ENCODE measurements at regions not wholly inside any gene's neighbourhood (a gene's known extent, or its start where the extent isn't known, plus 50 kb on each side); places are given as distances from the start of the nearest gene placed in this dataset.

- 0% methylated on average over 1 of the region's 1 CpG; no CpG with 5 or more reads in 5 of the 10 experiments for WGBS, 10 experiments
- H3K27ac ChIP-seq: no peak overlapping the region
- H3K4me1 ChIP-seq (replicated peaks in 1 of 2): no peaks in the 10 kb centered on the region
- H3K4me3 ChIP-seq: no peak overlapping the region
- no peak for ATAC-seq (replicated peaks in 6 of 8)
- in situ Hi-C loops (cut with MboI; ENCODE audit: low pct_unique_long_range_greater_than_20kb in 2 of 9, low sequenced_read_pairs in 9 of 9, unreplicated experiment in 9 of 9): no loop called here
Observed at GRCh38 chr4:124426279-124426678, 286.3 kb downstream of the ANKRD50 start.

GRCh38 chr4:124427095-124427767 is 285.3 kb downstream of the ANKRD50 start:
- ATAC-seq (replicated peaks in 6 of 8): no peak
- no peak overlapping the region for H3K27ac ChIP-seq
- in situ Hi-C loops (cut with MboI; ENCODE audit: low pct_unique_long_range_greater_than_20kb in 2 of 9, low sequenced_read_pairs in 9 of 9, unreplicated experiment in 9 of 9): no loop called here
- H3K4me1 ChIP-seq (replicated peaks in 1 of 2): no peaks in the 10 kb centered on the region
- H3K4me3 ChIP-seq: no peak overlapping the region
- WGBS, 10 experiments: 63 to 100% (median 86%) methylated on average over 1 of the region's 1 CpG; no CpG with 5 or more reads in 3 of the 10 experiments

DNA sequence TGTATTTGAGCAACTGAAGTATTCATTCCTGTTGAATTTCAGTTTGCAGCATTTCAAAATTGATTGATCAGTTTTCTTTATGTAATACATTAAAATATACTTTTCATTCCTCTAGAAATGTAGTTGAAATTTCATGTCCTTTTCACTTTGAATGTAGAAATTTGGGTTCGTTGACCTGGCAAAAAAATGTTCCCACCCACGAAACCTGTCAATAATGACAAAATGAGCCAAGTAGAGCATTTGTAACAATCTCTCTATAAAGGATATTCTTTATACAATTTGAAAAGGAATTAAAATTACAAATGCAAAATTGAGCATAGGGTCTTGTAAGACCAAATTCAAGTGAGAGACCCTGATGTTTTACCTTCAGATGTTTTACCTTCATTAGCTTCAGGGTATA is 283.9 kb downstream of the ANKRD50 start:
- in situ Hi-C loops (cut with MboI; ENCODE audit: low pct_unique_long_range_greater_than_20kb in 2 of 9, low sequenced_read_pairs in 9 of 9, unreplicated experiment in 9 of 9): no loop called here
- no peak overlapping the region for H3K4me3 ChIP-seq
- H3K27ac ChIP-seq: no peak overlapping the region
- ATAC-seq (replicated peaks in 6 of 8): no peak
- H3K4me1 ChIP-seq (replicated peaks in 1 of 2): no peaks in the 10 kb centered on the region
- WGBS, 10 experiments: 35 to 100% (median 79%) methylated on average over 1 to 2 of the region's 2 CpGs; no CpG with 5 or more reads in 2 of the 10 experiments

GRCh38 chr4:124429746-124430250 is 282.7 kb downstream of the ANKRD50 start:
- Histone ChIP-seq H3K4me3 (no peak overlapping the region), H3K27ac (no peak overlapping the region), H3K4me1 (replicated peaks in 1 of 2) (no peaks in the 10 kb centered on the region)
- in situ Hi-C loops (cut with MboI; ENCODE audit: low pct_unique_long_range_greater_than_20kb in 2 of 9, low sequenced_read_pairs in 9 of 9, unreplicated experiment in 9 of 9): no loop called here
- ATAC-seq (replicated peaks in 6 of 8): no peak
- WGBS, 10 experiments: 58 to 100% (median 94%) methylated on average over 1 to 2 of the region's 2 CpGs; no CpG with 5 or more reads in 1 of the 10 experiments

DNA sequence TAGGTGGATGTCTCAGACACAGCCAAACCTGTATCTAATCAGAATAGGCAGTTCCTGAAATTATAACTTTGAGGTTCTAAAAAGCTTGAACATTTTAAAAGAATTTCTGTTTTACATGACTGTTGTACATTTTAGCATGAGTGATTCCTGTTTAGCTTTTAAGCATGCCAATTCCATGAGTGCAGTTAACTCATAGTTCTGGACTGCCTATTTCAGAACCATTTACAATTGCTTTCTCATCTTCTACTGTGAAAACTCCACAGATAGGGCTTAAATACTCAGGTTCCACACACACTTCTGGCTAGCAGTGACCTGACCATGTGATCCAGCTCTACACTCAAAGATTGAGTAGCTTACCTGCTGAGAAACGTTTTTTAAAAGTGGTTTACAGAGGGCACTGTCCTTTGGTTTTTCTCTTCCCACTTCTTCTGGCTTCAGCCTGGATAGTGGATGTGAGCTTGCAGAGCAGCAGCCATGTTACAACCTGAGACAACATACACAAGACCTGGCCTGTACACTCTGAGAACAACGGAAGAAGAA is 280.8 kb downstream of the ANKRD50 start:
- no peak for ATAC-seq (replicated peaks in 6 of 8)
- in situ Hi-C loops (cut with MboI; ENCODE audit: low pct_unique_long_range_greater_than_20kb in 2 of 9, low sequenced_read_pairs in 9 of 9, unreplicated experiment in 9 of 9): no loop called here
- H3K27ac ChIP-seq: no peak overlapping the region
- H3K4me1 ChIP-seq (replicated peaks in 1 of 2): no peaks in the 10 kb centered on the region
- WGBS, 10 experiments: 20 to 86% (median 50%) methylated on average over 1 to 2 of the region's 2 CpGs; no CpG with 5 or more reads in 7 of the 10 experiments
- no peak overlapping the region for H3K4me3 ChIP-seq

GRCh38 chr4:124432500-124432899 is 280.0 kb downstream of the ANKRD50 start:
- no peak for ATAC-seq (replicated peaks in 6 of 8)
- in situ Hi-C loops (cut with MboI; ENCODE audit: low pct_unique_long_range_greater_than_20kb in 2 of 9, low sequenced_read_pairs in 9 of 9, unreplicated experiment in 9 of 9): no loop called here
- Histone ChIP-seq H3K27ac (no peak overlapping the region), H3K4me3 (no peak overlapping the region), H3K4me1 (replicated peaks in 1 of 2) (no peaks in the 10 kb centered on the region)
- WGBS, 10 experiments: 31 to 90% (median 55%) methylated on average over 2 to 4 of the region's 4 CpGs; no CpG with 5 or more reads in 2 of the 10 experiments

DNA sequence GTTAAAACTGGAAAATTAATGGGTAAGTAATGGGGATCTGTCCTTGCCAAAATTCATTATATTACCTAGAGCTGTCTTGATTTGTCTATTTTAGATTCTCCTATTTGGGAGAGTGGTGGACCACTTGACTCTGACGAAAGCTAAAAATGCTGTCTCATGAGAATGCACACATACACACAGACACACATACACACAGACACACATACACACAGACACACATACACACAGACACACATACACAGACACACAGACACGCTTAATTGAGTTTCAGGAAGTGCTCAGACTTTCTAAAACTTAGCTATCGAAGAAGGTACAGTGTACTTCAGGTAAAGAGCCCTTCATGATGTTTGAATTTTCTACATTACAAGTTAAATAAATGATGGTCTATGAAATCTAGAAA is 279.5 kb downstream of the ANKRD50 start:
- ATAC-seq (replicated peaks in 6 of 8): no peak
- in situ Hi-C loops (cut with MboI; ENCODE audit: low pct_unique_long_range_greater_than_20kb in 2 of 9, low sequenced_read_pairs in 9 of 9, unreplicated experiment in 9 of 9): no loop called here
- no peak overlapping the region for H3K27ac ChIP-seq
- no peaks in the 10 kb centered on the region for H3K4me1 ChIP-seq (replicated peaks in 1 of 2)
- no peak overlapping the region for H3K4me3 ChIP-seq
- 82 to 100% (median 95%) methylated on average over 1 to 3 of the region's 3 CpGs; no CpG with 5 or more reads in 2 of the 10 experiments for WGBS, 10 experiments

DNA sequence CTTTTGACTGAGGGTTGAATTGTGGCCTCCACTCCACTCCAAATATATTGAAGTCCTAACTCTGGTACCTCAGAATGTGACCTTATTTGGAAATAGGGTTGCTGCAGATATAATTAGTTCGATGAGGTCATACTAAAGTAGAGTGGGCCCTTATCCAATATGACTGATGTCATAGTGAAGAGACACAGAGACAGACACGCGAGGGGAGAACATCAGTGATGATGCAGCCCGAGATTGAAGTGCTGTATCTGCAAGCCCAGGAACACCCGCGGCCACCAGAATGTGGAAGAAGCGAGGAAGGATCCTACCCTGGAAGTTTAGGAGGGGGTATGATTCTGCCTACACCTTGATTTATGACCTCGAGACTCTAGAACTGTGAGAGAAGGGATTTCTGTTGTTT is 279.0 kb downstream of the ANKRD50 start:
- ATAC-seq (replicated peaks in 6 of 8): peak in 2 of 8 experiments; percentile 35 to 46
- Histone ChIP-seq H3K4me3 (no peak overlapping the region), H3K4me1 (replicated peaks in 1 of 2) (no peaks in the 10 kb centered on the region), H3K27ac (no peak overlapping the region)
- WGBS, 10 experiments: 50 to 95% (median 93%) methylated on average over 1 to 7 of the region's 8 CpGs; no CpG with 5 or more reads in 2 of the 10 experiments
- in situ Hi-C loops (cut with MboI; ENCODE audit: low pct_unique_long_range_greater_than_20kb in 2 of 9, low sequenced_read_pairs in 9 of 9, unreplicated experiment in 9 of 9): no loop called here

GRCh38 chr4:124435274-124435950 is 277.1 kb downstream of the ANKRD50 start:
- Histone ChIP-seq H3K4me1 (replicated peaks in 1 of 2) (no peaks in the 10 kb centered on the region), H3K27ac (no peak overlapping the region), H3K4me3 (no peak overlapping the region)
- peak in 1 of 8 experiments; percentile 51 for ATAC-seq (replicated peaks in 6 of 8)
- in situ Hi-C loops (cut with MboI; ENCODE audit: low pct_unique_long_range_greater_than_20kb in 2 of 9, low sequenced_read_pairs in 9 of 9, unreplicated experiment in 9 of 9): no loop called here
- WGBS, 10 experiments: 0 to 86% (median 46%) methylated on average over 1 to 2 of the region's 2 CpGs

DNA sequence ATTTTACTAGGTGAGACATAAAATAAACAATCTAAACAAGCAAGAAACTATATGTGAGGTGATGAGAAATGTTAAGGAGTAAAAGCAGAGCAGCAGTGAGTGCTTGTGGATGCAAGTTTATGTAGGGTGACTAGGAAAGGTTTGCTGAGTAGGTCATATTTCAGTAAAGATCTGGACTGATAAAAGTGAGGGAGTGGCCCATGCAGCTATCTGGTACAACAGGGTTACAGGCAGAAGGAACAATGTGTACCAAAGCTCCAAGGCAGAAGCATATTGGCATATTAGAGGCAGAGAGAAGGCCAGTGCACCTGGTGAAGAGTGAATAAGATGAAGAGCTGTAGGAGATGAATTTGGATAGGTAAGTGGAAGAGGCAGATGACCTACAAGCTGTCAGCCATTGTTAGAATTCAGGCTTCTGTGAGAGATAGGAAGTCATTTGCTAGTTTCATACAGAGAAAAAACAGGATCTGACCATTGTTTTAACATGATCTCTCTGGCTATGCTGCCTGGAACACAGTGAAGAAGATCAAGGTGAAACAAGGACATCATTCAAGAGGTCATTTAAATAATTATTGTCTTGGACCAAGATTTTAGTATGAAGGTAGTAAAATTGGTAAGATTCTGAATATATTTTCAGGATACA is 274.6 kb downstream of the ANKRD50 start:
- in situ Hi-C loops (cut with MboI; ENCODE audit: low pct_unique_long_range_greater_than_20kb in 2 of 9, low sequenced_read_pairs in 9 of 9, unreplicated experiment in 9 of 9): no loop called here
- ATAC-seq (replicated peaks in 6 of 8): peak in 2 of 8 experiments; percentile 64 to 68
- Histone ChIP-seq H3K4me1 (replicated peaks in 1 of 2) (no peaks in the 10 kb centered on the region), H3K4me3 (no peak overlapping the region), H3K27ac (no peak overlapping the region)

DNA sequence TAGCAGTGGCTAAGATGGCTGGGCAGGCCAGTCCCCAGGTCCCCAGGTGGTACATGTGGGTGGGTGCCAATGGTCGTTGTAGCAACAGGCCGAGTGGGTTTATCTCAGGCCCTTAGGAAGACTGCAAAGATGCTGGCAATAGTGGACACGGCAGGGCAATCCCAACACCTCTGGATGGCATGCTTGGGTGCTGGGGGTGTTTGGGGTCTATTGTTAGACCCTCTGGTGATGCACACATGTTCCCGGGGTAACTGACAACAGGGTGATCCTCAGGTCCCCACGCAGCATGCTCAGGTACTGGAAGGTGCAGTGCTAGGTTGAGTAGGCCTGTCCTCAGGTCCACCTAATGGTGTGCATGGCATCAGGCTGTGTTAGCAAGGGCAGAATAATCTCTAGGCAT is 267.5 kb downstream of the ANKRD50 start:
- Histone ChIP-seq H3K27ac (no peak overlapping the region), H3K4me3 (no peak overlapping the region), H3K4me1 (replicated peaks in 1 of 2) (no peaks in the 10 kb centered on the region)
- ATAC-seq (replicated peaks in 6 of 8): no peak
- in situ Hi-C loops (cut with MboI; ENCODE audit: low pct_unique_long_range_greater_than_20kb in 2 of 9, low sequenced_read_pairs in 9 of 9, unreplicated experiment in 9 of 9): no loop called here
- 35 to 100% (median 73%) methylated on average over 1 to 3 of the region's 5 CpGs; no CpG with 5 or more reads in 6 of the 10 experiments for WGBS, 10 experiments

- WGBS, 10 experiments: 20 to 100% (median 89%) methylated on average over 1 of the region's 1 CpG; no CpG with 5 or more reads in 6 of the 10 experiments
- no peak overlapping the region for H3K4me3 ChIP-seq
- in situ Hi-C loops (cut with MboI; ENCODE audit: low pct_unique_long_range_greater_than_20kb in 2 of 9, low sequenced_read_pairs in 9 of 9, unreplicated experiment in 9 of 9): no loop called here
- peaks cover 0 to 6% of the 10 kb centered on the region in 2 donors for H3K4me1 ChIP-seq (replicated peaks in 1 of 2)
- no peak for ATAC-seq (replicated peaks in 6 of 8)
- H3K27ac ChIP-seq: no peak overlapping the region
Observed at GRCh38 chr4:124449881-124450280, 262.7 kb downstream of the ANKRD50 start.

GRCh38 chr4:124450851-124451250 is 261.7 kb downstream of the ANKRD50 start:
- no peak overlapping the region for H3K4me3 ChIP-seq
- H3K4me1 ChIP-seq (replicated peaks in 1 of 2): peaks cover 0 to 6% of the 10 kb centered on the region in 2 donors
- in situ Hi-C loops (cut with MboI; ENCODE audit: low pct_unique_long_range_greater_than_20kb in 2 of 9, low sequenced_read_pairs in 9 of 9, unreplicated experiment in 9 of 9): no loop called here
- ATAC-seq (replicated peaks in 6 of 8): no peak
- WGBS, 10 experiments: 41 to 80% (median 66%) methylated on average over 1 to 2 of the region's 2 CpGs
- no peak overlapping the region for H3K27ac ChIP-seq

Measured in motor neuron (in vitro differentiated cells).